Peyer's patch (tissue), 4 donors: ENCODE measurements at regions not wholly inside any gene's neighbourhood (a gene's known extent, or its start where the extent isn't known, plus 50 kb on each side); places are given as distances from the start of the nearest gene placed in this dataset.

Experiments used
- POLR2A ChIP-seq, 2 donors: fragments of 450-650 bp; IDR thresholded peaks; one replicate each; pipeline ENCODE4 v1.5.1; 2017; ENCODE audit warnings: antibody characterized with exemption in 2 of 2, mild to moderate bottlenecking in 2 of 2, moderate library complexity in 2 of 2
- TF ChIP-seq, protein P1 (sequence below), 6 experiments: fragments of 450-650 bp in 4 of 6; fragments of 200-600 bp in 2 of 6; sonication (generic) in 1 of 6; IDR thresholded peaks; one replicate each; pipeline ENCODE4 v1.5.1; 2017 to 2019; ENCODE audit warnings: antibody characterized with exemption in 6 of 6, mild to moderate bottlenecking in 3 of 6, moderate library complexity in 1 of 6

DNA sequence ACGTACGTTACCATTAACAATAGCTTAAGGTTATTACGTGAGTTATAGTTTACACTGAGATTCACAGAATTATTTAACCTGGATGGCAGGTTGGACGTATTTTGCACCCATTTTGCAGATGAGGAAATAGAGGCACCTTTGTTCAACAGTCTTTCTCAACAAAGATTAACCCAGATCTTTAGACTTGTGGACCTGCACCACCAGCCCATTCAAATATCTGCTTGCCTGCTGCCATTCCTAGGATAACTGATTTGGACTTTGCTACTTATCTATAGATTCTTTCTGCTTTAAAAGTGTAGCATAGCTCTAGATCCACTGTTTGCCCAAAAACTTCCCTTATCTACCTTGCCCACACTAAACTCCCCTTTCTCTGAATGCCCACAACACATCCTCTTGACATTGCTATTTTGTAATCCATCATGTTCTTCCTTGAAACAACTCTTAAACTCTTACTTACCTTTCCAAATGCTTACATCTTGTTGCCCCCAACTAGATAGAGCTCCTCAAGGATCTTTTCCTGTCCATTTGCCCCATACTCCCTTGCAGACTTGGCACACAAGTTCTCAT is 56.4 kb upstream of the TNFAIP3 start:
- TF ChIP-seq, protein P1, sequence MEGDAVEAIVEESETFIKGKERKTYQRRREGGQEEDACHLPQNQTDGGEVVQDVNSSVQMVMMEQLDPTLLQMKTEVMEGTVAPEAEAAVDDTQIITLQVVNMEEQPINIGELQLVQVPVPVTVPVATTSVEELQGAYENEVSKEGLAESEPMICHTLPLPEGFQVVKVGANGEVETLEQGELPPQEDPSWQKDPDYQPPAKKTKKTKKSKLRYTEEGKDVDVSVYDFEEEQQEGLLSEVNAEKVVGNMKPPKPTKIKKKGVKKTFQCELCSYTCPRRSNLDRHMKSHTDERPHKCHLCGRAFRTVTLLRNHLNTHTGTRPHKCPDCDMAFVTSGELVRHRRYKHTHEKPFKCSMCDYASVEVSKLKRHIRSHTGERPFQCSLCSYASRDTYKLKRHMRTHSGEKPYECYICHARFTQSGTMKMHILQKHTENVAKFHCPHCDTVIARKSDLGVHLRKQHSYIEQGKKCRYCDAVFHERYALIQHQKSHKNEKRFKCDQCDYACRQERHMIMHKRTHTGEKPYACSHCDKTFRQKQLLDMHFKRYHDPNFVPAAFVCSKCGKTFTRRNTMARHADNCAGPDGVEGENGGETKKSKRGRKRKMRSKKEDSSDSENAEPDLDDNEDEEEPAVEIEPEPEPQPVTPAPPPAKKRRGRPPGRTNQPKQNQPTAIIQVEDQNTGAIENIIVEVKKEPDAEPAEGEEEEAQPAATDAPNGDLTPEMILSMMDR (IDR thresholded peaks at IDR 0.05), result no peak
- no peak for TF ChIP-seq POLR2A (IDR thresholded peaks at IDR 0.05)
